ENCODE measurements at regions not wholly inside any gene's neighbourhood (a gene's known extent, or its start where the extent isn't known, plus 50 kb on each side); places are given as distances from the start of the nearest gene placed in this dataset.

DNA sequence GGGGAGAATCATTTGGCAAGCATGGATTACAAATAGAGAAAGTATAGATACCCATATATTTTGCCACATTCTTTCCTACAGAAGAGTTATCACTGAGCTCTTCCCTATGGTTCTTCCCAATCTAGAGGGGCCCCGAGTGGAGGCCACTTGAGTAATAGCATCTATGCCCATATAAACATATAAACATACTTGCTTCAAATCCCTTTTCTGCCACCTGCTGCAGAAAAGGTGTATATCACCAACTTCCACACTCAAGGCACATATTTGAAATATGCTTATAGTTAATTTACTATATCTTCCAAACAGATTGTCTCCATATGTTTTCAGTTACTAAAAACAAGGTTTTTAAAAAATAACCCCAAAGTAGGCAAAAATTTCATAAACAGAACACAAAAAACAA, 642.8 kb upstream of the DIPK2B start:
- FAIRE-seq (no peak), ATAC-seq (no peak)
- 25 to 26% methylated on average over 1 of the region's 1 CpG for WGBS, 2 donors

DNA sequence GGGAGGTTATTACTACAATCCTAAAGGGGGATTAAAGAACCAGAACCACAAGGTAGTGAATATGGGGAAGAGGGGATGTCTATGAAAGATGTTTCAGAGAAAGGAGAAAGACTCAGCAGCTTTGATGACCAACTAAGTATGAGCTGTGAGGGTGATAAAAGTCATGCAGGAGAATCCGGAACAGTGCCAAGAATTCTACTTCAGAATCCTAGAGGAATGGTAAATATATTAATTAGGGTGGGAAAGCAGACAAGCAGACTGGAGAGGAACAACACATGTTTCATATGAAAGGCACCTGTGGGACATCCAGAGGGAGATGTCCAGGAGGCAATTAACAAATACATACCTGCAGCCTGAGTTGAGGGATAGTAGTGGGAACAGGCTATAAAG, 642.2 kb upstream of the DIPK2B start:
- intact Hi-C loops (cut with DNase I): no loop called here
- TF ChIP-seq, protein P1, sequence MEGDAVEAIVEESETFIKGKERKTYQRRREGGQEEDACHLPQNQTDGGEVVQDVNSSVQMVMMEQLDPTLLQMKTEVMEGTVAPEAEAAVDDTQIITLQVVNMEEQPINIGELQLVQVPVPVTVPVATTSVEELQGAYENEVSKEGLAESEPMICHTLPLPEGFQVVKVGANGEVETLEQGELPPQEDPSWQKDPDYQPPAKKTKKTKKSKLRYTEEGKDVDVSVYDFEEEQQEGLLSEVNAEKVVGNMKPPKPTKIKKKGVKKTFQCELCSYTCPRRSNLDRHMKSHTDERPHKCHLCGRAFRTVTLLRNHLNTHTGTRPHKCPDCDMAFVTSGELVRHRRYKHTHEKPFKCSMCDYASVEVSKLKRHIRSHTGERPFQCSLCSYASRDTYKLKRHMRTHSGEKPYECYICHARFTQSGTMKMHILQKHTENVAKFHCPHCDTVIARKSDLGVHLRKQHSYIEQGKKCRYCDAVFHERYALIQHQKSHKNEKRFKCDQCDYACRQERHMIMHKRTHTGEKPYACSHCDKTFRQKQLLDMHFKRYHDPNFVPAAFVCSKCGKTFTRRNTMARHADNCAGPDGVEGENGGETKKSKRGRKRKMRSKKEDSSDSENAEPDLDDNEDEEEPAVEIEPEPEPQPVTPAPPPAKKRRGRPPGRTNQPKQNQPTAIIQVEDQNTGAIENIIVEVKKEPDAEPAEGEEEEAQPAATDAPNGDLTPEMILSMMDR (IDR thresholded peaks at IDR 0.05): no peak
- Histone ChIP-seq H3K27ac (no peak overlapping the region), H3K36me3 (no peaks in the 10 kb centered on the region), H3K4me3 (no peak overlapping the region), H3K4me1 (no peaks in the 10 kb centered on the region), H3K9me3 (no peaks in the 10 kb centered on the region), H3K27me3 (peaks cover 0 to 9% (median 4%) of the 10 kb centered on the region in 4 donors)
- FAIRE-seq (no peak), ATAC-seq (no peak), DNase-seq (no peak)
- 33 to 64% methylated on average over 1 of the region's 1 CpG for WGBS, 2 donors

More for the DNA sequence above, 642.8 kb upstream of the DIPK2B start:
- H3K27me3 ChIP-seq: peaks cover 0 to 9% (median 4%) of the 10 kb centered on the region in 4 donors
- H3K9me3 ChIP-seq: no peaks in the 10 kb centered on the region
- intact Hi-C loops (cut with DNase I): no loop called here
- TF ChIP-seq, protein P1 (IDR thresholded peaks at IDR 0.05): no peak
- H3K4me3 ChIP-seq: no peak overlapping the region
- no peaks in the 10 kb centered on the region for H3K4me1 ChIP-seq
- no peaks in the 10 kb centered on the region for H3K36me3 ChIP-seq
- no peak overlapping the region for H3K27ac ChIP-seq
- no peak for DNase-seq

DNA sequence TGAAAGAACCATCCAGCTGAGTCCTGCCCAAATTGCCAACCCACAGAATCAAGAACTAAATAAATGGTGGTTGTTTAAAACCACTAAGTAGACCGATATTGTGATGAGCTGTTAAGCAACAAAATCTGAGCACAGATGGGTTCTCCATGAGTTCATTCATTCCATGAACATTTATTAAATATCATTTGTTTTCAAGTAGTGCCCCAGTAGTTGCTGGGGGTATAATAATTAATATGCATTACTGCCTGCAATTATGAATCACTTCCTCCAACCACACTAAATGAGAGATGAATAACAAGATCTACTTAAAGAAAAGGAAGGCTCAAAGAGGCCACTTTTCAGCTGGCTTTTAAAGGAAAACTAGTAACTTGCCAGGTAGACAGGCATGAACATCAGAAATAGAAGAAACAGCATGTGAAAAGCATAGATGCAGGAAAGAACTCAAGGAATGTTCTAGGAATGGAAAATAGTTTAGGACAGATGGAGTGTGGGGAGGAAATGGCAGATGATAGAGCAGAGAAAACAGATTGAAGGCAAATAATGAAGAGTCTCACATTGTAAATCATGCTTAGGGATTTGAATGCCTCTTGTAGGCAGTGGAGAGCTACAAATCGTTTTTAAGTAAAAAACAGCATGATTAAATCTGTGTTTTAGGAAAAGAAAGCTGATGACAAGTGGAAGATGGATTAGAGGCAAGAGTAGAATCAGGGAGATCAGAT, 641.7 kb upstream of the DIPK2B start:
- Histone ChIP-seq H3K4me1 (no peaks in the 10 kb centered on the region), H3K9me3 (no peaks in the 10 kb centered on the region), H3K36me3 (no peaks in the 10 kb centered on the region), H3K4me3 (no peak overlapping the region), H3K27ac (no peak overlapping the region), H3K27me3 (peaks cover 0 to 9% (median 4%) of the 10 kb centered on the region in 4 donors)
- 43 to 46% methylated on average over 2 of the region's 2 CpGs for WGBS, 2 donors
- intact Hi-C loops (cut with DNase I): no loop called here
- FAIRE-seq (no peak), DNase-seq (no peak), ATAC-seq (no peak)
- TF ChIP-seq, protein P1 (IDR thresholded peaks at IDR 0.05): no peak

DNA sequence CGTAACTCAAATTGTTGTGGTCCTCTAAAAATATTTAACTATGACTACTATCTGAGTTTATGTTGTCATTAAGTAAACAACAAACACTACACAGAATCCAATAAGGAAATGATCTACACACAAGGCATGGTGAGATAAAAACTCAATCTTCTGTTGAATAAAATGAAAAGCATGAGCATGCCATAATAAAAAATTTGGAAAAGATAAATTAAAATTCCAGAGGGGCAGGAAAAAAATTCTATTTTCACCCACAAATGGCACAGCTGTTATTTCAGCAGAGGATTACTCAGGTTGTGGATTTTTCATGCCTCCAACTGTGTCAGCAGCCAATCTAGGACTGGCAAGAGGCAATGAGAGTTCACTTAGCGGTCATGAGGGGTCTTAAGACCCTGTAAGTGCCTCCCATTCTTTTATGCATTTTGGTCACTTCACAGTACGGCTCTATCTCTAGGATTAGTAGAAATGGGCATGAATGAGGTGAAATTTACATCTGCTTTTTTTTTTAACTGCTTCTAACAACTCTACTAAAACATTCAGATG, 639.8 kb upstream of the DIPK2B start:
- 49 to 73% methylated on average over 3 of the region's 3 CpGs for WGBS, 2 donors
- H3K27ac ChIP-seq: no peak overlapping the region
- FAIRE-seq (no peak), ATAC-seq (no peak), DNase-seq (no peak)
- TF ChIP-seq, protein P1 (IDR thresholded peaks at IDR 0.05): no peak
- no peaks in the 10 kb centered on the region for H3K9me3 ChIP-seq
- no peaks in the 10 kb centered on the region for H3K4me1 ChIP-seq
- H3K36me3 ChIP-seq: no peaks in the 10 kb centered on the region
- H3K4me3 ChIP-seq: no peak overlapping the region
- peaks cover 0 to 6% (median 2%) of the 10 kb centered on the region in 4 donors for H3K27me3 ChIP-seq
- intact Hi-C loops (cut with DNase I): no loop called here

DNA sequence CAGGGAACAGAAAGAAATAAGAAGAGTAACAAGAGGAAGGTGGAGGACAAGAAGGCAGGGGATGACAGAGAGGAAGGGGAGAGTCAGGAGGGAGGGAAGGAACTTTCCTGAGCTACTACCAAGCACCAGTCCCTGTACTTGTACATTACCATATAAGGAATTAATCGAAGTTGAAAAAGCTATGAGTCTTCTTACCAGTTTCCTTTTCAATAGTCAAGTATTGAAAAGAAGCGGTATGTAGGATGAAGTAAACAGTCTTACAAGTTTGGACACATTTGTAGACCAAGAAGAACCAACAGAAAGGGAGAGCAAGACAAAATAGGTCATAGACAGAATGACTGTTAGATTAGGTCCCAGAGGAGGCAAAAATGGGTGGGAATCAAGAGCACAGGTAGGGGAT, 629.7 kb upstream of the DIPK2B start:
- TF ChIP-seq, protein P1 (IDR thresholded peaks at IDR 0.05): no peak

More for the DNA sequence above, 629.7 kb upstream of the DIPK2B start:
- FAIRE-seq (no peak), ATAC-seq (no peak), DNase-seq (no peak)
- H3K27me3 ChIP-seq: peaks cover 0 to 19% (median 0%) of the 10 kb centered on the region in 4 donors
- H3K27ac ChIP-seq: no peak overlapping the region
- no peaks in the 10 kb centered on the region for H3K9me3 ChIP-seq
- intact Hi-C loops (cut with DNase I): no loop called here
- WGBS, 2 donors: 57 to 84% methylated on average over 2 of the region's 2 CpGs
- H3K36me3 ChIP-seq: no peaks in the 10 kb centered on the region
- H3K4me1 ChIP-seq: no peaks in the 10 kb centered on the region
- H3K4me3 ChIP-seq: no peak overlapping the region
